ENCODE measurements at regions not wholly inside any gene's neighbourhood (a gene's known extent, or its start where the extent isn't known, plus 50 kb on each side); places are given as distances from the start of the nearest gene placed in this dataset.

GRCh38 chr9:89939626-89940292 lies 334.9 kb downstream of the GADD45G start:
- DNase-seq = no peak
- H3K9me3 ChIP-seq (ENCODE audit: control insufficient read depth in 4 of 4, insufficient read depth in 3 of 4, low read length in 3 of 4) = peaks cover 0 to 3% (median 0%) of the 10 kb centered on the region in 4 donors
- no peak for ATAC-seq (ENCODE audit: insufficient read depth, low FRiP score)
- no peak overlapping the region for H3K9ac ChIP-seq (ENCODE audit: insufficient read depth in 1 of 2, low read length in 2 of 2)
- H3K4me3 ChIP-seq = no peak overlapping the region
- H3K27ac ChIP-seq (ENCODE audit: low read depth in 1 of 2, low read length in 1 of 2) = no peak overlapping the region
- WGBS, 2 donors = 80 to 90% methylated on average over 14 of the region's 14 CpGs
- TF ChIP-seq, protein P1, sequence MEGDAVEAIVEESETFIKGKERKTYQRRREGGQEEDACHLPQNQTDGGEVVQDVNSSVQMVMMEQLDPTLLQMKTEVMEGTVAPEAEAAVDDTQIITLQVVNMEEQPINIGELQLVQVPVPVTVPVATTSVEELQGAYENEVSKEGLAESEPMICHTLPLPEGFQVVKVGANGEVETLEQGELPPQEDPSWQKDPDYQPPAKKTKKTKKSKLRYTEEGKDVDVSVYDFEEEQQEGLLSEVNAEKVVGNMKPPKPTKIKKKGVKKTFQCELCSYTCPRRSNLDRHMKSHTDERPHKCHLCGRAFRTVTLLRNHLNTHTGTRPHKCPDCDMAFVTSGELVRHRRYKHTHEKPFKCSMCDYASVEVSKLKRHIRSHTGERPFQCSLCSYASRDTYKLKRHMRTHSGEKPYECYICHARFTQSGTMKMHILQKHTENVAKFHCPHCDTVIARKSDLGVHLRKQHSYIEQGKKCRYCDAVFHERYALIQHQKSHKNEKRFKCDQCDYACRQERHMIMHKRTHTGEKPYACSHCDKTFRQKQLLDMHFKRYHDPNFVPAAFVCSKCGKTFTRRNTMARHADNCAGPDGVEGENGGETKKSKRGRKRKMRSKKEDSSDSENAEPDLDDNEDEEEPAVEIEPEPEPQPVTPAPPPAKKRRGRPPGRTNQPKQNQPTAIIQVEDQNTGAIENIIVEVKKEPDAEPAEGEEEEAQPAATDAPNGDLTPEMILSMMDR (IDR thresholded peaks at IDR 0.05; ENCODE audit: control extremely low read depth, extremely low read depth) = no peak
- no peaks in the 10 kb centered on the region for H3K36me3 ChIP-seq (ENCODE audit: control insufficient read depth in 4 of 4, insufficient read depth in 4 of 4, low read length in 4 of 4)
- no peaks in the 10 kb centered on the region for H3K27me3 ChIP-seq (ENCODE audit: control insufficient read depth in 3 of 3, insufficient read depth in 3 of 3, low read length in 2 of 3)
- H3K4me1 ChIP-seq (ENCODE audit: control insufficient read depth in 5 of 5, insufficient read depth in 5 of 5, low read length in 5 of 5) = peaks cover 0 to 6% (median 2%) of the 10 kb centered on the region in 5 donors

GRCh38 chr9:89940625-89941024 lies 335.8 kb downstream of the GADD45G start:
- WGBS, 2 donors = 85 to 93% methylated on average over 5 of the region's 5 CpGs
- TF ChIP-seq, protein P1 (IDR thresholded peaks at IDR 0.05; ENCODE audit: control extremely low read depth, extremely low read depth) = no peak
- H3K27ac ChIP-seq (ENCODE audit: low read depth in 1 of 2, low read length in 1 of 2) = no peak overlapping the region

GRCh38 chr9:89941875-89942274 lies 337.1 kb downstream of the GADD45G start:
- 74 to 91% methylated on average over 2 of the region's 2 CpGs for WGBS, 2 donors
- no peak for DNase-seq
- H3K9ac ChIP-seq (ENCODE audit: insufficient read depth in 1 of 2, low read length in 2 of 2) = no peak overlapping the region

More at GRCh38 chr9:89940625-89941024, 335.8 kb downstream of the GADD45G start:
- H3K36me3 ChIP-seq (ENCODE audit: control insufficient read depth in 4 of 4, insufficient read depth in 4 of 4, low read length in 4 of 4) = no peaks in the 10 kb centered on the region
- H3K9ac ChIP-seq (ENCODE audit: insufficient read depth in 1 of 2, low read length in 2 of 2) = no peak overlapping the region
- ATAC-seq (ENCODE audit: insufficient read depth, low FRiP score) (no peak), DNase-seq (no peak)
- H3K4me3 ChIP-seq = no peak overlapping the region
- H3K4me1 ChIP-seq (ENCODE audit: control insufficient read depth in 5 of 5, insufficient read depth in 5 of 5, low read length in 5 of 5) = peaks cover 0 to 6% (median 2%) of the 10 kb centered on the region in 5 donors
- H3K9me3 ChIP-seq (ENCODE audit: control insufficient read depth in 4 of 4, insufficient read depth in 3 of 4, low read length in 3 of 4) = peaks cover 0 to 3% (median 0%) of the 10 kb centered on the region in 4 donors
- H3K27me3 ChIP-seq (ENCODE audit: control insufficient read depth in 3 of 3, insufficient read depth in 3 of 3, low read length in 2 of 3) = no peaks in the 10 kb centered on the region

More at GRCh38 chr9:89941875-89942274, 337.1 kb downstream of the GADD45G start:
- H3K4me1 ChIP-seq (ENCODE audit: control insufficient read depth in 5 of 5, insufficient read depth in 5 of 5, low read length in 5 of 5) = peaks cover 0 to 6% (median 0%) of the 10 kb centered on the region in 5 donors
- no peak overlapping the region for H3K4me3 ChIP-seq
- H3K27ac ChIP-seq (ENCODE audit: low read depth in 1 of 2, low read length in 1 of 2) = no peak overlapping the region
- H3K36me3 ChIP-seq (ENCODE audit: control insufficient read depth in 4 of 4, insufficient read depth in 4 of 4, low read length in 4 of 4) = no peaks in the 10 kb centered on the region
- TF ChIP-seq, protein P1 (IDR thresholded peaks at IDR 0.05; ENCODE audit: control extremely low read depth, extremely low read depth) = no peak
- peak; percentile 41 for ATAC-seq (ENCODE audit: insufficient read depth, low FRiP score)
- no peaks in the 10 kb centered on the region for H3K27me3 ChIP-seq (ENCODE audit: control insufficient read depth in 3 of 3, insufficient read depth in 3 of 3, low read length in 2 of 3)
- H3K9me3 ChIP-seq (ENCODE audit: control insufficient read depth in 4 of 4, insufficient read depth in 3 of 4, low read length in 3 of 4) = peaks cover 0 to 3% (median 0%) of the 10 kb centered on the region in 4 donors
